Stimulated activated CD4-positive, alpha-beta T cell treated with anti-CD3 and anti-CD28 coated beads, Interleukin-15, amount 100 ng/mL, for 48 hours (primary cell): ENCODE measurements at regions not wholly inside any gene's neighbourhood (a gene's known extent, or its start where the extent isn't known, plus 50 kb on each side); places are given as distances from the start of the nearest gene placed in this dataset.
"Not testable (repeated sequence)": the region's sequence is repeated elsewhere in the genome, so short reads cannot be mapped to it uniquely, and the experiment has no call there.

Source experiments
- DNase-seq, 2 donors: peaks; one replicate each; pipeline ENCODE4 v3.0.0-alpha.2; 2020; ENCODE audit warnings: low read depth in 2 of 2

- DNase-seq, result no peak
Measured at GRCh38 chr7:41578700-41579099, 124.2 kb downstream of the INHBA start.

- DNase-seq, result no peak
Measured at GRCh38 chr7:41576166-41576565, 126.7 kb downstream of the INHBA start.

GRCh38 chr7:41574377-41574776 is 128.5 kb downstream of the INHBA start:
- no peak for DNase-seq

GRCh38 chr7:41573862-41574261 is 129.0 kb downstream of the INHBA start:
- no peak for DNase-seq

- DNase-seq, result no peak
Measured at GRCh38 chr7:41573443-41573842, 129.4 kb downstream of the INHBA start.

- DNase-seq, result no peak
Measured at GRCh38 chr7:41573015-41573414, 129.9 kb downstream of the INHBA start.

GRCh38 chr7:41571573-41571972 is 131.3 kb downstream of the INHBA start:
- DNase-seq, result no peak

- no peak for DNase-seq
Measured at GRCh38 chr7:41570766-41571165, 132.1 kb downstream of the INHBA start.

GRCh38 chr7:41568135-41568534 is 134.8 kb downstream of the INHBA start:
- DNase-seq, result no peak

- no peak for DNase-seq
Measured at GRCh38 chr7:41567731-41568114, 135.2 kb downstream of the INHBA start.

GRCh38 chr7:41567031-41567730 is 135.7 kb downstream of the INHBA start:
- no peak for DNase-seq

- DNase-seq, result no peak
Measured at GRCh38 chr7:41566581-41566980, 136.3 kb downstream of the INHBA start.

GRCh38 chr7:41565655-41566054 is 137.2 kb downstream of the INHBA start:
- no peak for DNase-seq

- DNase-seq, result no peak
Measured at GRCh38 chr7:41559426-41559825, 143.5 kb downstream of the INHBA start.

GRCh38 chr7:41554481-41554880 is 148.4 kb downstream of the INHBA start:
- no peak for DNase-seq

GRCh38 chr7:41550046-41550445 is 152.8 kb downstream of the INHBA start:
- not testable (repeated sequence) for DNase-seq

- DNase-seq, result no peak
Measured at GRCh38 chr7:41544241-41544640, 158.6 kb downstream of the INHBA start.

GRCh38 chr7:41540601-41541000 is 162.3 kb downstream of the INHBA start:
- no peak for DNase-seq

GRCh38 chr7:41538810-41539724 is 163.8 kb downstream of the INHBA start:
- no peak for DNase-seq

GRCh38 chr7:41536873-41537665 is 165.8 kb downstream of the INHBA start:
- no peak for DNase-seq

- no peak for DNase-seq
Measured at GRCh38 chr7:41536122-41536872, 166.6 kb downstream of the INHBA start.

GRCh38 chr7:41529831-41530230 is 173.1 kb downstream of the INHBA start:
- DNase-seq, result no peak
